ENCODE measurements at regions not wholly inside any gene's neighbourhood (a gene's known extent, or its start where the extent isn't known, plus 50 kb on each side); places are given as distances from the start of the nearest gene placed in this dataset.

DNA sequence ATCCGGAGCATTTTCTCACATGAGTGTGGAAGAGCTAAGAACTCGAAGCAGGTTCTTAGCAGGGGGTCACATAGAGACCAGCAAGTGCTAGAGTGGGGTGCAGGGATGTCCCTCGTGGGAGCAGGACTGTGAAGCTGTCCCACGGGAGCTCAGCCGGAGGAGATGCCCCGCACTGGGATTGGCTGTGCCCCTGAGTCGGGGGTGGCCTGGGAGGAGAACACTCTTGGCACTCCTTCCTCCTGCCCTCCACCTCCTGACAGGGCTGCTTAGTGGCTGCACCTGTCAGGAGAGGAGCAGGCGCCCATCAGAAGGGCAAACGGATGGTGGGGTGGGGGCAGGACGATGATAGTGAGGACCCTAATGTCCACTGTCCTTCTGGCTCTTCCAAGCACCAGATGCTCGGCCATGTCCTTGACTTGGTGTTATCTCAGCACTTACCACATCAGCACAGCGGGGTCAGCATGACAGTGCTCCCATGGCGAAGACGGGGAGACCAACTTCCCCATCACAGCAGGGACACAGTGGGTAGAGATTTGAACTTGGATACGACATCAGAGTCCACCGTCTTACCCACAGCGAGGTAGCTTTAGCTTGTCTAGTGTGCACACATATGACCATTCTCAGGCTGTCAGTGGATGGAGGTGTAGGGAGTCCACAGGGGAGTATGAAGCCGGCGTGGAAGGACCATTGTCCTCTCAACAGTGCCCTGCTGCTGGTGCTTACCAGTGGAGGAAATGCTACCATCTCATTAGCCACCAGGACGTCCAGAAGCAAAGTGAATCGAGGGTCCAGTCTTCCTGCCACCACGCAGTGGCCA lies 142.5 kb upstream of the SHH start:
- H3K4me1 ChIP-seq, result no peaks in the 10 kb centered on the region
- peaks cover 0 to 3% of the 10 kb centered on the region in 2 donors for H3K27me3 ChIP-seq
- TF ChIP-seq, protein P1, sequence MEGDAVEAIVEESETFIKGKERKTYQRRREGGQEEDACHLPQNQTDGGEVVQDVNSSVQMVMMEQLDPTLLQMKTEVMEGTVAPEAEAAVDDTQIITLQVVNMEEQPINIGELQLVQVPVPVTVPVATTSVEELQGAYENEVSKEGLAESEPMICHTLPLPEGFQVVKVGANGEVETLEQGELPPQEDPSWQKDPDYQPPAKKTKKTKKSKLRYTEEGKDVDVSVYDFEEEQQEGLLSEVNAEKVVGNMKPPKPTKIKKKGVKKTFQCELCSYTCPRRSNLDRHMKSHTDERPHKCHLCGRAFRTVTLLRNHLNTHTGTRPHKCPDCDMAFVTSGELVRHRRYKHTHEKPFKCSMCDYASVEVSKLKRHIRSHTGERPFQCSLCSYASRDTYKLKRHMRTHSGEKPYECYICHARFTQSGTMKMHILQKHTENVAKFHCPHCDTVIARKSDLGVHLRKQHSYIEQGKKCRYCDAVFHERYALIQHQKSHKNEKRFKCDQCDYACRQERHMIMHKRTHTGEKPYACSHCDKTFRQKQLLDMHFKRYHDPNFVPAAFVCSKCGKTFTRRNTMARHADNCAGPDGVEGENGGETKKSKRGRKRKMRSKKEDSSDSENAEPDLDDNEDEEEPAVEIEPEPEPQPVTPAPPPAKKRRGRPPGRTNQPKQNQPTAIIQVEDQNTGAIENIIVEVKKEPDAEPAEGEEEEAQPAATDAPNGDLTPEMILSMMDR (IDR thresholded peaks at IDR 0.05), result no peak
- intact Hi-C loops (cut with DNase I; ENCODE audit: low total_unique reads), result no loop called here
- H3K36me3 ChIP-seq, result no peaks in the 10 kb centered on the region
- DNase-seq, result no peak
- H3K27ac ChIP-seq, result no peak overlapping the region
- H3K9me3 ChIP-seq, result no peaks in the 10 kb centered on the region
- H3K4me3 ChIP-seq, result no peak overlapping the region

DNA sequence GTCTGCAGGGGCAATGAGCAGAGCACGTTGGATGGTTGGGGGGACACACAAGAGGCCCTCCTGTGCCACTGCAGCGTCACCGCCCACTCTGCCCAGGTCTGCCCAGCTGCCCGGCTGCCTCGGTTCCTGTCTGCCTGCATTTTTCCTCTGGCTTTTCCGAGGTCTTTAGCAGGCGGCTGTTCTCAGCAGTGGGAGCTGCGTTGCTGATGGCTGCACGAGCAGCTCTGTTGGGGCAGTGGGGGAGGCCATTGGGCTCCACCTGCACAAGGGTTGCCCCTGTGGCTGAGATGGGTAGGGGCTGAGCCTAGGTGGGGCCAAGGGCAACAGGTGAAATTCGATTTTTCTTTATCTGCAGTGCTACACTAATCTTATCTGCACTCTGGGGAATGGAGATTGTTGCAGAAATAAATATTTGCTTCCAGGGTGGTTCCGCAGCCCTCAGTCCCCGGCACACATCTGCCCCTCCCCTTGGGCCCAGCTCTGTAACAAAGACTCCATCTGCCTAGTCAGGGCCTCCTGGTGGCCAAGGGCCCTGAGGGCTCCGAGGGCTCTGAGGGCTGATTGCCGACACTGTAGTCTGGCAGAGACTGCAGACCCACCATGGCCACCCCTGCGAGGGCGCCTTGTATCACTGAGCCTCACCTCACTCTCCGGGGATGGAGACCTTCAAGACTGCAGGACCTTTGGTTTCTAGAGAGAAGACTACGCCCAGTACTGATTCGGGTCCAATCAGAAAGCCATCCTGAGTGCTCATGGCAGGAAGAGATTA lies 141.7 kb upstream of the SHH start:
- intact Hi-C loops (cut with DNase I; ENCODE audit: low total_unique reads), result no loop called here
- TF ChIP-seq, protein P1 (IDR thresholded peaks at IDR 0.05), result no peak
- H3K4me1 ChIP-seq, result no peaks in the 10 kb centered on the region
- H3K27me3 ChIP-seq, result peaks cover 0 to 3% of the 10 kb centered on the region in 2 donors
- no peak overlapping the region for H3K4me3 ChIP-seq
- H3K27ac ChIP-seq, result no peak overlapping the region
- DNase-seq, result no peak
- no peaks in the 10 kb centered on the region for H3K36me3 ChIP-seq
- H3K9me3 ChIP-seq, result no peaks in the 10 kb centered on the region

DNA sequence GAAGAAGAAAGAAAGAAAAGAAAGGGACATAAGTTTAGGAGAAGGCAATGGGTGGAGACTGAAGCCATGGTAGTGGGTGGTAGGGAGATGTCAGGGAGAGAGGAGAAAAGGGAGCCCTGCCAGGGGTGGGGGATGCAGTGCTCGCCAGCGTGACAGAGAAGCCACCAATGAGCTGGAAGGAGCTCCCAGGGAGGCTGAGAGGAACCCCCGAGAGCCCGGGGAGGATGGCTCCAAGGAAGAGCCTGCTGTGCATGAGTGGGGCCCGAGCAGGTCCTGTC lies 141.2 kb upstream of the SHH start:
- H3K4me1 ChIP-seq, result no peaks in the 10 kb centered on the region
- H3K4me3 ChIP-seq, result no peak overlapping the region
- peaks cover 0 to 3% of the 10 kb centered on the region in 2 donors for H3K27me3 ChIP-seq
- H3K36me3 ChIP-seq, result no peaks in the 10 kb centered on the region
- TF ChIP-seq, protein P1 (IDR thresholded peaks at IDR 0.05), result no peak
- no peak overlapping the region for H3K27ac ChIP-seq
- DNase-seq, result no peak
- no peaks in the 10 kb centered on the region for H3K9me3 ChIP-seq
- intact Hi-C loops (cut with DNase I; ENCODE audit: low total_unique reads), result no loop called here

DNA sequence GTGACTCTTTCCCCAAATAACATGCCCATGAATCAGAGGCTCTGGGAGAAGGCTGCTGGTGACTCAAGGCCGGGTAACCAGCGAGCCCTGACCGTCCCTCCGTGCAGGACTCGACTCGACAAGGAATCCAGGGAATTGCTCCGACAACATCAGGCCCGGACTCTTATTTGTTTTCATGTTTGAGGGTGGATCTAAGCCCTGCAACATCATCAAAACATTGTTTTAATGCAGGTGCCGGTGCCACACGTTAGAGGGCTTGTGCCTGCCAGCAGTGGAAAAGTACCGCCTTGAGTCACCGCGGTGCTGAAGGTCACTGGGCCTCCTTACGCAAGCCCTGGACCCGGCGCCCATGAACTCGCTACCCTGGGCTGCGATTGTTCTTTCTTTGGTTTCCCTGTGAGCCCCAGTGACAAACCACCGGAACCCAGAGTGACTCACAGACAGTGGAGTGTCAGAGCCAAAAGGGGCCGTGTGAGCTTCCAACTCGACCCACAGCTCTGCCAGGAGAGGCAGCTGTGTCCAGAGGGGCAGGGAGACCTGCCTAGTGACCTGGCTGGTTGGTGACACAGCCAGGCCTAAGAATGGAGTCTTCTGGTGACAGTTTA lies 139.4 kb upstream of the SHH start:
- no peaks in the 10 kb centered on the region for H3K4me1 ChIP-seq
- no peaks in the 10 kb centered on the region for H3K9me3 ChIP-seq
- H3K4me3 ChIP-seq, result no peak overlapping the region
- no peak for DNase-seq
- TF ChIP-seq, protein P1 (IDR thresholded peaks at IDR 0.05), result no peak
- intact Hi-C loops (cut with DNase I; ENCODE audit: low total_unique reads), result no loop called here
- no peak overlapping the region for H3K27ac ChIP-seq
- peaks cover 0 to 3% of the 10 kb centered on the region in 2 donors for H3K27me3 ChIP-seq
- no peaks in the 10 kb centered on the region for H3K36me3 ChIP-seq

DNA sequence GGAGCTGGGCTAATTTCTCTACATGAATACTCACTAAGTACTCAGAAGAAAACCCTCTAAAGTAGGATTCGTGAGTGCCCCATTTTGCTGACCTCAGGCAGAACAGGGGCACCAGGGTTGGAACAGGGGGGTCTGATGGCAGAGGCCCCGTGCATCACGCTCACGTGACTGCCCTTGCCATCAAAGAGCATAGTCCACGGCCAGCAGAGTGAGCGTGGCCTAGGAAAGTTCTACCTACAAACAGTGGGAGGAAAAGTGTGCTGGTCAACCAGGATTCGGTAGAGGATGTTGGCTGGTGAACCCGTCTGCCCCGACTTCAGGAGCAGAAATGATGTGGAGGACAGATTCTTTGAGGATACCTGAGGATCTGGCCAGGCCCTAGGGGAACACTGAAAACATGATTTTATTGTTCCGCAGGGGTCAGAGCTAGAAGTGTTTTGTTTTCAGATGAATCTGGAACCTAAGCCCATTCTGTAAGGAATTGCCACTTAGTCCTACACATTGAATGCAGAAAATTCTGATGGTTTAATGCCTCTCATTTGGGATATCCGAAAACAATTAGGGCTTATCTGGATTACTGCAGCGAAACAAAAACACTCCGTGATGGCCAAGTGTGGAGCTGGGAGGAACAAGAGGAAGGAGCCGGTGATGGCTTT lies 138.8 kb upstream of the SHH start:
- H3K27me3 ChIP-seq, result peaks cover 0 to 3% of the 10 kb centered on the region in 2 donors
- DNase-seq, result no peak
- H3K4me3 ChIP-seq, result no peak overlapping the region
- no peak overlapping the region for H3K27ac ChIP-seq
- H3K36me3 ChIP-seq, result no peaks in the 10 kb centered on the region
- TF ChIP-seq, protein P1 (IDR thresholded peaks at IDR 0.05), result no peak
- no peaks in the 10 kb centered on the region for H3K9me3 ChIP-seq
- intact Hi-C loops (cut with DNase I; ENCODE audit: low total_unique reads), result no loop called here
- no peaks in the 10 kb centered on the region for H3K4me1 ChIP-seq
